ENCODE measurements at regions not wholly inside any gene's neighbourhood (a gene's known extent, or its start where the extent isn't known, plus 50 kb on each side); places are given as distances from the start of the nearest gene placed in this dataset.

GRCh38 chr4:14100349-14100748, 472.8 kb upstream of the BOD1L1 start:
- DNase-seq (ENCODE audit: low read depth in 2 of 2) = no peak

DNA sequence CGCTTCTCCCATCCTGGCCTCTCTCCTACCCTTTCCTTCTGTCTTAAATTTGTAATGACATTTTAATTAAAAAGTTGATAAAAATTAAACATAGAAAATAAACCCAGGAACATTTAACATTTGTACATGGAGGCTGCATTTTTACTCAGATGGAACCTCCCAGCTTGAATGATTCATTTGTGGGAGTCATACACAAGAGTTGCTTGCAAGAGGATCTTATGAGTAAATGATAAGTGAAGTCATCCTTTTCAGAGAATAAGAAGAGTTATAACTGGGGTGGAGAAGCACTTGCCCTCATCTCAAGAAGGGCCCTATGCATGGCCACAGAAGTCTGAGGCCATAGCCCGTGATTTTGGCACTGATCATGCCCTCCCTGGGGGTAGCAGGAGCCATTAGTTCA, 482.9 kb upstream of the BOD1L1 start:
- DNase-seq (ENCODE audit: low read depth in 2 of 2) = no peak

- no peak for DNase-seq (ENCODE audit: low read depth in 2 of 2)
Measured at GRCh38 chr4:14111730-14112181, 484.2 kb upstream of the BOD1L1 start.

GRCh38 chr4:14115106-14115505, 487.6 kb upstream of the BOD1L1 start:
- DNase-seq (ENCODE audit: low read depth in 2 of 2) = no peak

GRCh38 chr4:14117575-14118238, 490.2 kb upstream of the BOD1L1 start:
- DNase-seq (ENCODE audit: low read depth in 2 of 2) = no peak

GRCh38 chr4:14124816-14125215, 497.3 kb upstream of the BOD1L1 start:
- no peak for DNase-seq (ENCODE audit: low read depth in 2 of 2)

- DNase-seq (ENCODE audit: low read depth in 2 of 2) = no peak
Measured at GRCh38 chr4:14125375-14126129, 498.0 kb upstream of the BOD1L1 start.

DNA sequence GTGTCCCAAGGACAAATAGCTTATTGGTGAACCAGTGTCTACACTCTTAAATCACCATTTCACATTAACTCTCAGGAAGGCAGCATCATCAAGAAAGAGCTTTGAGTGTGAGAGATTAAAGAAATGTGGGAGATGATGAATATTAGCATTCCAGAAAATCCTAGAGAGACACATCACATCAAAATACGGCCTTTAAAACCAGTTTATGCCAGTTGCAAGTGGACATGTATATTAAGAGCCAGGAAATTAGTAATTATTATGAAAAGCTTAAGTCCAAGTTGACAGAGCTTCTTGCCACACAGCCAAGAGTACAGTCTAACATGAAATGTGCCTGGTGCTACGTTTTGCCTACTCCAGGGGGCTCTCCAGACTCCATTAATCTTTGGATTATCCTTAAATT, 503.0 kb upstream of the BOD1L1 start:
- no peak for DNase-seq (ENCODE audit: low read depth in 2 of 2)

DNA sequence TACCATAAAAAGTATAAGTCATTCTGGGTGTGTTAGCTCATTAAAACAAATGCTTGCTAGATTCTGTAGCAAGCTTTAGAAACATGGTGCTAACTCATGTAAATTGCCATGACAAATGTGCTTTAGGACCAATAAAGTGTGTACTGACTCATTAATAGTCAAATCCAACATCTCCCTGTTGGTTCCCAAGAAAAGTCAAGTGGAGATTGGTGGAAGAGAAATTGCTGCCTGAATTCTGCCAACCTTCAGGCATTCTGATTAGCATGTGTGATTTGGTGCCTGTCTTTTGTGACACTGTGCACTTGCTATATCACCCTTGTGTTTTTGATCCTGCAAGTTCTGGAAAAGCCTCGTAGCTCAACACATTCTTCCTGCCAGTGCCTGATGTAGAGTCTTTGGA, 503.8 kb upstream of the BOD1L1 start:
- DNase-seq (ENCODE audit: low read depth in 2 of 2) = no peak

DNA sequence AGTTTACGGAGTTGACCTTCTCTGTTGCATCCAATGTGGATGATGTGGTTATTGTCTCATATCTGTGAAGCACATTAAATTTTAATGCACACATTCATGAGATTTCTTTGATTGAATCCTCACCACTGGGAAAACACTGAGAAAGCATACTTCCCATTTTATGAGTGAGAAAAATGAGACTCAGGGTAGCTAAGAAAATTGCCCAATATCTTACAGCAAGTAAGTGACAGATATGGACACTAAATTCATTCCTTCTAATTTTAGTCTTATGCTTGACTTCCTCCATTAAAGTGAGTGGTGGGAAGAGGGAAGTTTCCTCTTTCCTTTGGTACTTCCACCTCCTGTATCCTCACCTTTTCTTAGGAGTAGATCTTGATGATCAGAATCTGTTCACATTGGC, 504.8 kb upstream of the BOD1L1 start:
- DNase-seq (ENCODE audit: low read depth in 2 of 2) = no peak

DNA sequence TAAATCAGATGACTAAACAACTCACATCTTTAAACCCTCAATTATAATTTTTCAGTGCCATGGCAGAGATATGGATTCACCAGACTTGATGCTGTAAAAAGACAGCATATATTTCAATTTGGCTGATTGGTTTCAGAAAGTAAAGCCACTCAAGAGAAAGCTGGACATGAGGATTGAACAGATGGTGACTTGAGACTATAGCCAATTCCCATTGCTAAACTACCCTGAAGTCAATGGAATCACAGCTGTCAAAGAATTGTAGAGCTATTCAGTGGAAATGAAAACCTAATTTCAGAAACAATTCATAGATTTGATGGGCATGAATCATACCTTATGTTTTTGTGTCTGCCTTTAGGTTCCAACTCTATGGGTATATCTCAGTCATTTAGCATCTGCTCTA, 510.6 kb upstream of the BOD1L1 start:
- DNase-seq (ENCODE audit: low read depth in 2 of 2) = no peak

DNA sequence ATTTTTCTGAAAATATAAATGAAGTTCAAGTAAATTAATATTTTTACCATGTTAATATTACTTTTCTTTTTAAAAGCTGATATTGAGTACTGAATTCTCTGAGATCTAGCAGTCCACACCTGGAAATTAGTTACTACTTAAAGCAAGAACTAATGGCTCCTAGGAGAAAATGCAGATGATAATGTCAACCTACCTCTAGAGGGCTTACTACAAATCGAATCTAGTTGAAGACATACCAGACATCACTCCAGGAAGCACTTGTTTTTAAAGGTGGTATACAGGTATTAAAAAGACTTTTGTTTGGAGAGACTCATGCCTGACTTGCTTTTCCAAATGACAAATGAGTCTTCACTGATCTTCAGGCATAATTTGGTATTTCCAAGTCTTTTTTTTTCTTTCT, 516.4 kb upstream of the BOD1L1 start:
- DNase-seq (ENCODE audit: low read depth in 2 of 2) = no peak

DNA sequence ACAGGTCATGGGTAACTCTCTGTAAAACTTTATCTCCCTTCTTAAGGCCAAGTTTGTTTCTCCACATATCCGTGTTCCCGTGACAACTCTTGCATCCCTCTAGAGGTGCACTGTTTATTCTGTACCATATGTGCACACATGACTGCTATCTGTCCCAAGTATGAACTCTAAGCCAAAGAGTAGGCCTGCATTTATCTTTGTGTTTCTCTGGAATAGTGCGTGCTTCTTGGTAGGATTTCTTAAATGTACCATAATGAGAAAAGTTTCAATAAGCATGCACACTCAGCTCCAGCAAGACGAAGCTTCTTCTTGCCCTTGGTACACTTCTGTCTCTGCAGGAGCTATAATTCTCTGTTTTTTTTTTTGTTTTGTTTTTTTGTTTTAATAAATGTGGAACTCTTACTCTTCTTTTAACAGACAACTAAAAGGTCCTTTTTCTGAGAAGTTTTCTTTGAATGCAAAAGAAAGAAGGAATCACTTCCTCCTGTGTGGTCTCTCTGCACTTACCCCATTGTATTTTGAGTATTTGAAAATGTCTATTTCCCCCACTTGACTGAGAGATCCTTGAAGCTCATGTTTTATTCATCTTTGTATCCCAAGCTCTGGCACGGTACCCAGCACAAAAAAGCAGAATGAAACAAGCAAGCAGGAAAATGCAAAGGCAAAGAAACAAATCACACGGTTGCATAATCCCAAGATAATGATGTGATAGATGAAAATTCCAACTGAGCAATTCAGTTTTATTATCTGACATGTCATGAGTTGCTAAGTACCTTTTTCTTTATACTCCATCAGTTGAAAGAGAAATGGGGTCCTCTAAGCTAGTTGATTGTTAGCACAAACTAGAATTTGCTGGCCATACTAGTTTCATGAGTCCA, 521.9 kb upstream of the BOD1L1 start:
- DNase-seq (ENCODE audit: low read depth in 2 of 2) = no peak

- DNase-seq (ENCODE audit: low read depth in 2 of 2) = no peak
Measured at GRCh38 chr4:14151101-14151500, 523.6 kb upstream of the BOD1L1 start.

DNA sequence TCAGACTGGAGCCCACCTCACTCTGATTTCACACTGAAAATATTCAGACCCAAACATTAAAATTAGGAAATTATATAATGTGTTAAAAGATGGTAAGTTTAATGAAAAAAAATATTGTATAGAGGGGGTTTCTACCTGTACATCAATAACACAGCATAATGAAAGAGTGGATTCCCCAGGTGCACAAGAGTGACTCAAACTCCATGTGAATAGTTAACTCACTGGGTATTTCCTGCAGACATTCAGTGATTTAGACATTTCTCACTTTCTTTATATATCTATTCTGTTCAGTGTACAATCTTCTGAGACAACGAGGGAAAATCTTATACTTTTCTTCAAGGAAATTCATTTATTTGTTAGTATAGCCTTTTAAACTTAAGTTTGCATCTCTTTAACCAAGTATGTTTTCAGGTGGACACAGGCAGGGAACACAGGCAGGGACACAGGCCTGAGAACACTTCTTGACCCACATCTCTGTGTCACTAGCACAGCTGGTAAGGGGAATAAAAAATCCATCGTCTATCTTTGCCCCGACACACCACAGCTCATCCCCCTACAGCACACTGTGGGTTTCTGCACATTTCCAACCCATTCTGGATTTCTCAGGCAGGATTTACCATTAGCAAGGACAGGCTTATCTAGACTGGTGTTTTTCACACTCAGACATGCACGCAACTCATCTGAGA, 525.5 kb upstream of the BOD1L1 start:
- DNase-seq (ENCODE audit: low read depth in 2 of 2) = no peak

DNA sequence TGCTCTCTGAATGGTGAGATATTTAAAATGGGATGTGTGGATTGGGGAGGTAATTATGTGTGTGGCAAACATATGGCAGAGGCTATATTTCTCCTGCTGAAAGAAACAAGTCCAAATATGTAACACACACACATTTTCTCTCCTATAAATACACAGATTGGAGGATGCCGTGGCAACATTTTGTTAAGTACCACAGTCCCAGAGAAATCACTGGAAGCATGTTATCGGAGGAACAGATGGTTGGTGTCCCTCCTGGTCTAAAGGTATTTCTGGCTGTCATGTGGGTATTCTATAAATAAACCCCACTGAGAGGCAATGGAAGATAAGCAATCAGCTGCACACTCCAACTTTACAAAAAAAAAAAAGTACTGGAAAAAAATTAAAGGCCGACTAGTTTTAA, 528.3 kb upstream of the BOD1L1 start:
- DNase-seq (ENCODE audit: low read depth in 2 of 2) = no peak

- no peak for DNase-seq (ENCODE audit: low read depth in 2 of 2)
Measured at GRCh38 chr4:14157262-14157661, 529.7 kb upstream of the BOD1L1 start.

GRCh38 chr4:14165222-14165920, 537.8 kb upstream of the BOD1L1 start:
- no peak for DNase-seq (ENCODE audit: low read depth in 2 of 2)

DNA sequence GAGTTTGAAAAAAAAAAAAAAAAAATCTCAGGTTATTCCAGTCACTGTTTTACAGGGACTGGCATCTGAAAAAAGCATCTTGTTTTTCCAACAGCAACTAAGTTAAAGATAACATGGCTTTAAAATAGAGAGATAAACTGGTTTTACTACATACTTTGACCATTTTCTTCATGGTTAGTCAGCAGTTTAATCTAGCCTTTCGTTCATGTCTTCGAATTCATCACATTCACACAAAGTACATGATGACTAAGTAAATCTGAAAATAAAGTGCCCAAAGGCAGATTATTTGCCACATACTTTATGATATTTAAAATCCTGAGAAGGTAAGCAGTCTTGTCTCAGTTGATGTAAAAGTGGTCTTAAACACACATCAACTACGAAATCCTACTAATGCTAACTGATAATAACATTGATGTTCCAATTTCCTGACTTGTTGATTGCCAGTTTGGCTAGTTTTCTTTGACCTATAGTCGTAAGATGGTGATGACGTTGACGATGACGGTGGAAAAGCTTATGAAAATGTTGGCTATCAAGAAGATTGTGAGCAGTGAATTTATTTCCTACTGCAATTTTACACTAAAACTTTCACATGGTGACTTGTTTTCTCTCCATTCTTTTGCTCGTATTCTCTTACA, 540.5 kb upstream of the BOD1L1 start:
- no peak for DNase-seq (ENCODE audit: low read depth in 2 of 2)

- DNase-seq (ENCODE audit: low read depth in 2 of 2) = no peak
Measured at GRCh38 chr4:14168919-14169318, 541.4 kb upstream of the BOD1L1 start.

DNA sequence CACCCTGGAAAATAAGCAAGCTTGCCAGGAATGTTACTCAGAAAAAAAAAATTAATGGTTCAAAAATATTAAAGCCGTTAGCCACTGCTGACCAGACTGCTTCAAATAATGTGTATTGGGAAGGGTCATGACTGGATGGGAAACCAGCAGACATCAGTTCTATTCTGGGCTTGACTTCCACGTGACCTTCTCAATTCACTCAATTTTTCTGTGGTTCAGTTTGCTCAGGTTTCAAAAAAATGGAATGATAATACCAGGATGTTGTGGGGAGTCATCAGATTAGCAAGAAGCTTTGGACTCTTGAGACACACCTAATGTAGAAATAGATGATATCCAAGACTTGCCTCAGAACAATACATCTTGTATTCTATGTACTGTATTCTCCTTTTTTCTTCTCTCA, 541.9 kb upstream of the BOD1L1 start:
- no peak for DNase-seq (ENCODE audit: low read depth in 2 of 2)

All from stimulated activated CD8-positive, alpha-beta memory T cell treated with anti-CD3 and anti-CD28 coated beads, Interleukin-2, amount 100 ng/mL, for 1 hour (primary cell).